Activated naive CD4-positive, alpha-beta T cell treated with anti-CD3 and anti-CD28 coated beads, Interleukin-2, amount 50 U/mL, for 24 hours (primary cell): ENCODE measurements at regions not wholly inside any gene's neighbourhood (a gene's known extent, or its start where the extent isn't known, plus 50 kb on each side); places are given as distances from the start of the nearest gene placed in this dataset.

Experiments
- H3K27ac Mint-ChIP-seq: one replicate; pipeline ENCODE4 v1.8.0; 2021; ENCODE audit warnings: mild to moderate bottlenecking, mixed read lengths
- H3K27me3 Mint-ChIP-seq: one replicate; pipeline ENCODE4 v1.8.0; 2021; ENCODE audit warnings: mixed read lengths
- H3K36me3 Mint-ChIP-seq: one replicate; pipeline ENCODE4 v1.8.0; 2021; ENCODE audit warnings: mixed read lengths
- H3K4me1 Mint-ChIP-seq: one replicate; pipeline ENCODE4 v1.8.0; 2021; ENCODE audit warnings: mixed read lengths
- H3K4me3 Mint-ChIP-seq: one replicate; pipeline ENCODE4 v1.8.0; 2021; ENCODE audit warnings: mild to moderate bottlenecking, mixed read lengths
- H3K9me3 Mint-ChIP-seq: one replicate; pipeline ENCODE4 v1.8.0; 2021; ENCODE audit warnings: mixed read lengths

- Mint-ChIP-seq H3K4me3 (no peak overlapping the region), H3K9me3 (no peaks in the 10 kb centered on the region), H3K36me3 (no peaks in the 10 kb centered on the region), H3K4me1 (peaks cover 11% of the 10 kb centered on the region), H3K27me3 (no peaks in the 10 kb centered on the region), H3K27ac (no peak overlapping the region)
Observed at GRCh38 chr12:92987362-92987761, 58.3 kb upstream of the EEA1 start.

DNA sequence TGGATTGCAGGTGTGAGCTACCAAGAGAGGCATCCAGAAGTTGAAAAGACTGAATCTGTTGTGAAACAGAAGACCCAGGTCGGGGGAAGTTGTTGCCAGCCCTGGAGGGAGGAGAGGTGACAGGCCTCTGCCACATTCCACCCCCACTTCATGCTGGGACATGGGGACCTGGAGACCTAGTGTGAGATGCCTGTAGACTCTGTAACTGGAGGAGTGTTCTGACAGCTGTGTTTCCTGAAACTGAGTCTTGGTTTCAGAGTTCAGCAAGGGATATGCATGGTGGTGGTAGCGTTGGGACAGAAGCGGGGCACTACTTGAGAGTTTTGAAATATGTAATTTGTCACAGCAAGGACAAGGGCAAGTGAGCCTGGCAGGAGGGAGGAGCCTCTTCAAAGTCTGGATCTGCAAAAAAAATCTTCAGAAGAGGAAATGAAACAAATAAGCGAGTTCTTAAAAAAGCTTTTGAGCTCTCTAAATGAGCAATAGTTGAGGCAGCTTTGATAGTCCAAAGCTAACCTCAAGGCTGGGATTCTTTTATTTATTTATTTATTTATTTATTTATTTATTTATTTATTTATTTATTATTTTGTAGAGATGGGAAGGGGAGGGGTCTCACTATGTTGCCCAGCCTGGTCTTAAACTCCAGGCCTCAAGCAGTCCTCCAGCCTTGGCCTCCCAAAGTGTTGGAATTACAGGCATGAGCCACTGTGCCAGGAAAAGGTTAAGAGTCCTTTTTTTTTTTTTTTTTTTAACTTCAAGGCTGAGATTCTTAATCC, 58.9 kb upstream of the EEA1 start:
- Mint-ChIP-seq H3K27ac (no peak overlapping the region), H3K9me3 (no peaks in the 10 kb centered on the region), H3K4me3 (peak overlapping the region; percentile 5), H3K27me3 (no peaks in the 10 kb centered on the region), H3K36me3 (no peaks in the 10 kb centered on the region), H3K4me1 (peaks cover 11% of the 10 kb centered on the region)

GRCh38 chr12:92988622-92989130, 59.6 kb upstream of the EEA1 start:
- Mint-ChIP-seq H3K4me1 (peaks cover 11% of the 10 kb centered on the region), H3K9me3 (no peaks in the 10 kb centered on the region), H3K4me3 (no peak overlapping the region), H3K36me3 (no peaks in the 10 kb centered on the region), H3K27me3 (no peaks in the 10 kb centered on the region), H3K27ac (no peak overlapping the region)

DNA sequence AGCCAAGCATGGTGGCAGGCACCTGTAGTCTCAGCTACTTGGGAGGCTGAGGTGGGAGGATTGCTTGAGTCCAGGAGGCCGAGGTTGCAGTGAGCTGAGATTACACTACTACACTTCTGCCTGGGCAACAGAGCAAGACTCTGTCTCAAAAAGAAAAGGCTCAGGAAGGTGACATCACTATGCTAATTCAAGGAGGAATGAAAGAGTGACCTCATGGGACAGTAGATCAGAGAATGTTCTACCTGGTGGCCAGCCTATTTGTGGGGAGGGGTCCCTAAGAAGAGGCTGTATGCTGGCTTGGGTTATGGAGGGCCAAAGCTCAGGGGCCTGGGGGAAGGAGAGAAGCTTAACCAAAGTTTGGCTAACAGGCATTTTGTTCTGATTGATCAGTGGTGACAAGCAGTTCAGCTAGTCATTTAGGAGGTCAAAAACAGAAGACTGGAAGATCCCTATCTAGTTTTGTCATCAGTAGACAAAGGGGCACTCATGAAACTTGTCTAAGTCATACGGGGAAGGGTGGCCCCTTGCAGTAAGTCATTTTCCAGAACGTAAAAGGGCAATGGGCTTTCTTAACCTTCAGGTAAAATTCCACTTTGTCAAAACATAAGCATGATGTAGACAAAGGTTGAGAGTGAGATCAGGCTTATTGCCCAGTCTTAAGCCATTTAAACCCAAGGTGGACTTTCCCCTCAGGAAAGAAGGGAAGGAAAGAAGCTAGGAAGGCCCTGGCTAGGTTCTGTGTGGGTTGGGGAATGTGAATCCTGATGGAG, 60.8 kb upstream of the EEA1 start:
- H3K4me3 Mint-ChIP-seq, result no peak overlapping the region
- H3K36me3 Mint-ChIP-seq, result no peaks in the 10 kb centered on the region
- H3K4me1 Mint-ChIP-seq, result peaks cover 11% of the 10 kb centered on the region
- peak overlapping the region; percentile 84 for H3K27ac Mint-ChIP-seq
- no peaks in the 10 kb centered on the region for H3K9me3 Mint-ChIP-seq
- H3K27me3 Mint-ChIP-seq, result no peaks in the 10 kb centered on the region

GRCh38 chr12:92991134-92991533, 62.0 kb upstream of the EEA1 start:
- H3K9me3 Mint-ChIP-seq, result no peaks in the 10 kb centered on the region
- no peak overlapping the region for H3K27ac Mint-ChIP-seq
- H3K36me3 Mint-ChIP-seq, result no peaks in the 10 kb centered on the region
- H3K4me1 Mint-ChIP-seq, result peaks cover 11% of the 10 kb centered on the region
- no peaks in the 10 kb centered on the region for H3K27me3 Mint-ChIP-seq
- H3K4me3 Mint-ChIP-seq, result no peak overlapping the region

DNA sequence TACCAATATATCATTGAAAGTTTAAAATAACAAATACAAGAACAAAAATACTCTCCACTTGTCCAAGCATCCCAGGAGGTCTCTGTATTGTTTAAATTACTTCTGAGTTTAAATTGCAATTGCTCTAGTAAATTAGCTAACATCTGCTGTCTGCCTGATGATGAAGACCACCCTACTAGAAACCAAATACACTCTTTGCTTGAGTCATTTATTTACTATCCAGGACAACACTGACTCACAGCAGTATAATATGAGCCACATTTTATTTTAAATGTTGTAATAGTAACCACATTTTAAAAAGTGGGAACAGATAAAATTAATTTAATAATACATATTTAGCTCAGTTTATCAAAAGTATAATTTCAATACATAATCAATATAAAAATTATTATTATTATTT, 62.9 kb upstream of the EEA1 start:
- H3K27ac Mint-ChIP-seq, result no peak overlapping the region
- no peak overlapping the region for H3K4me3 Mint-ChIP-seq
- H3K36me3 Mint-ChIP-seq, result no peaks in the 10 kb centered on the region
- H3K9me3 Mint-ChIP-seq, result no peaks in the 10 kb centered on the region
- peaks cover 11% of the 10 kb centered on the region for H3K4me1 Mint-ChIP-seq
- no peaks in the 10 kb centered on the region for H3K27me3 Mint-ChIP-seq

DNA sequence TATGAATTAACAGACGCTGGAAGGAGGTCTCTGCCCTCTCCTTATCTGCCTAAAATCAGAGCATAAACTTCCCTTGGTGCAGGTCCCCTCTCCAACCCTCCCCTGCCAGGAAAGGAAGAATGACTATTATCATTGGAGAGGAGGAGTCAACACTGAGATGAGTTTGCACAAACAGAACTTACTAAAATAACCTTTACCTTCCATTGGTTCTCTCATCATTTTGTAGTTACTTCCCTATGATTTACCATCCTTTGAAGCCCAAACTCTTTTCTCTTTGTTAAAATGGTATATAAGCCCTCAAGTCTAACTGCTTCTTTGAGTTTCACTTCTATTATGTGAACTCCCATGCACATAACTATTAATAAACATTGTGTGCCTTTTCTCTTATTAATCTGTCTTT, 64.2 kb upstream of the EEA1 start:
- Mint-ChIP-seq H3K36me3 (no peaks in the 10 kb centered on the region), H3K27me3 (no peaks in the 10 kb centered on the region), H3K27ac (no peak overlapping the region), H3K4me3 (no peak overlapping the region), H3K9me3 (no peaks in the 10 kb centered on the region), H3K4me1 (no peaks in the 10 kb centered on the region)

GRCh38 chr12:92995258-92995903, 66.3 kb upstream of the EEA1 start:
- no peak overlapping the region for H3K27ac Mint-ChIP-seq
- H3K4me3 Mint-ChIP-seq, result no peak overlapping the region
- H3K27me3 Mint-ChIP-seq, result no peaks in the 10 kb centered on the region
- H3K4me1 Mint-ChIP-seq, result no peaks in the 10 kb centered on the region
- H3K36me3 Mint-ChIP-seq, result no peaks in the 10 kb centered on the region
- H3K9me3 Mint-ChIP-seq, result no peaks in the 10 kb centered on the region

DNA sequence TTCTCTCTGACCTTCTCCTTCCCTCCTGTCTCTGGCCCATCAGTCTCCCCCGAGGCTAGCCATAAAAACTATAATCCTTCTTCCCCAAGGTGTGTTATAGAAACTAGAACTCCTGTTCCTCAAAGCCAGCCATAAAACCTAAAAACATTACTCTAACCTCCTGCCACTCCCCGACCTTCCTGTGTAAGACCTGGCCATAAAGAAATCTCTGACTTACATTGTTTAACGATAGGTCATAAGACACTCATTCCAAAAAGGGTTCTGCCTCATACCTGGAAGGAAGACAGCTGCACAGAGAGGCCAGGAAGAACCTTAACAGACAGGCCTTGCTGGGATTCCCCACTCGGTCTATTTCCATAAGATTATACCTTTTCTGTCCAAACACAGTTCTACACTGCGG, 70.9 kb upstream of the EEA1 start:
- Mint-ChIP-seq H3K4me3 (no peak overlapping the region), H3K36me3 (no peaks in the 10 kb centered on the region), H3K9me3 (no peaks in the 10 kb centered on the region), H3K27me3 (no peaks in the 10 kb centered on the region), H3K4me1 (no peaks in the 10 kb centered on the region), H3K27ac (no peak overlapping the region)

DNA sequence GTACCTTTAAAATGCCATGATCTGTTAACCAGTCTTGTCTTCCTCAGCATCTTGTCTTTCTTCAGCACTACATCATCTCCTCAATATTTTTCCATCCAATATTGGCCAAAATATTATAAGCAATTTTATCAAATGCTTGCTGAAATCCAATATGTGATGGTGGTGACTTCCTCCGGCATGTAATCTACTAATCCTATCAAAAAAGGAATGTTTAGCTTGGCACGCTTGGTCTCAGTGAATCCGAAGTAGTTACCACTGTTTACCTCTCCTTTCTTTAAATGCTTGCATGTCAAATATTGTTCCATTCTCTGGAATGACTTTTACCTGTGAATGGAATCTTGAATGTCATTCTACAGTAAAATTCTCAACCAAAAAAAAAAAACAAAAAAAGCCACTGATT, 72.3 kb upstream of the EEA1 start:
- no peak overlapping the region for H3K4me3 Mint-ChIP-seq
- H3K36me3 Mint-ChIP-seq, result no peaks in the 10 kb centered on the region
- no peaks in the 10 kb centered on the region for H3K9me3 Mint-ChIP-seq
- no peaks in the 10 kb centered on the region for H3K27me3 Mint-ChIP-seq
- H3K27ac Mint-ChIP-seq, result no peak overlapping the region
- no peaks in the 10 kb centered on the region for H3K4me1 Mint-ChIP-seq

GRCh38 chr12:93002293-93003054, 73.4 kb upstream of the EEA1 start:
- Mint-ChIP-seq H3K27me3 (no peaks in the 10 kb centered on the region), H3K27ac (no peak overlapping the region), H3K9me3 (no peaks in the 10 kb centered on the region), H3K4me1 (no peaks in the 10 kb centered on the region), H3K4me3 (no peak overlapping the region), H3K36me3 (no peaks in the 10 kb centered on the region)

DNA sequence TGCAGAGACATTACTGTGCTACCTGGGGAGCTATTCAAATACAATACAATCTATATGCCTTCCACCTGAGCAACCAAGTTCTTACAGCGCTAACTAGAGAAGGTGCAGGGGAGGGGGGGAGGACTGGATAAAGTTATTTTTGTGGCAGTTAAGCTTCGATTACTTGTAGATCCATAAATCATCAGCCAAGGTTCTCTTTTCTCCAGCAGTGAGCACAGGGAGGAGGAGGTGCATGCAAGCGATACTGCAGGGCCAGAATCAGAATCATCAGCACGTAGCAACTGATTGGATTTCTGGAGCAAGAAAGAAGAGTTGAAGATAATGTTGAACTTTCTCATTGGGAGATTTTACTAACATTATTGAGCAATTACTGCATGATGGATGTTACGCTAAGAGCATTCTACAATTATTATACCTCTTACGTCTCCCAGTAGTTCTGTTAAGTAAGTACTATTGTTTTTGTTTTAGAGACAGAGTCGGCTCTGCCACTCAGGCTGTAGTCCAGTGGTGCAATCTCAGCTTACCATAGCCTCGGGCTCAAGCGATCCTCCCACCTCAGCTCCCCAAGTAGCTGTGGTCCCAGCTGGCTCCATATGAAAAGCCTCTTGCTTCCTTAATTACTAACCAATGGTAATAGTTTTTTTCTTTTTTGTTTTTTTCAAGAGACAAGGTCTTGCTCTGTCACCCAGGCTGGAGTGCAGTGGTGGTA, 74.6 kb upstream of the EEA1 start:
- Mint-ChIP-seq H3K27ac (no peak overlapping the region), H3K27me3 (no peaks in the 10 kb centered on the region), H3K9me3 (no peaks in the 10 kb centered on the region), H3K4me1 (no peaks in the 10 kb centered on the region), H3K4me3 (no peak overlapping the region), H3K36me3 (no peaks in the 10 kb centered on the region)

DNA sequence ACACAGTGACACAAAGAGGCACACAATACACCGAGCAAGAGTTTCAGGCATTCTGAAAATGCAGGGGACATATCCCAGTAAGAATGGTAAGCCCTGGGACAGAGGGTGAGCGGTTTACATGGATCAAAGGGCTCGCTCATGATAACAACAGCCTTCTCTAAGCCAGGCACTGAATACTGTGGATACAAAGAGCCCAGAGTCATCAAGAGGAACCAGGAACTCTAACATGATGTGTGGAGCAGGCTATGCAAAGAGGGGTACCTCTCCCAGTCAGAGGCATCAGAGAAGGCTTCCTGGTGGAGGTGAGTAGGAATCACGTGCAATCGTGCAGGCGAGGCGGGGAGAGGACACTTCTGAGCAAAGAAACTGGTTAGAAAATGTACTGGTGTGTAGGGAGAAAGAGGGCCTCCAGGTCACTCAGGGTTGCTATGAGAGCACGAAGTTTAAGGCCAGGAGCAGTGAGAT, 76.9 kb upstream of the EEA1 start:
- Mint-ChIP-seq H3K27me3 (no peaks in the 10 kb centered on the region), H3K4me1 (no peaks in the 10 kb centered on the region), H3K9me3 (no peaks in the 10 kb centered on the region), H3K4me3 (no peak overlapping the region), H3K27ac (no peak overlapping the region), H3K36me3 (no peaks in the 10 kb centered on the region)

DNA sequence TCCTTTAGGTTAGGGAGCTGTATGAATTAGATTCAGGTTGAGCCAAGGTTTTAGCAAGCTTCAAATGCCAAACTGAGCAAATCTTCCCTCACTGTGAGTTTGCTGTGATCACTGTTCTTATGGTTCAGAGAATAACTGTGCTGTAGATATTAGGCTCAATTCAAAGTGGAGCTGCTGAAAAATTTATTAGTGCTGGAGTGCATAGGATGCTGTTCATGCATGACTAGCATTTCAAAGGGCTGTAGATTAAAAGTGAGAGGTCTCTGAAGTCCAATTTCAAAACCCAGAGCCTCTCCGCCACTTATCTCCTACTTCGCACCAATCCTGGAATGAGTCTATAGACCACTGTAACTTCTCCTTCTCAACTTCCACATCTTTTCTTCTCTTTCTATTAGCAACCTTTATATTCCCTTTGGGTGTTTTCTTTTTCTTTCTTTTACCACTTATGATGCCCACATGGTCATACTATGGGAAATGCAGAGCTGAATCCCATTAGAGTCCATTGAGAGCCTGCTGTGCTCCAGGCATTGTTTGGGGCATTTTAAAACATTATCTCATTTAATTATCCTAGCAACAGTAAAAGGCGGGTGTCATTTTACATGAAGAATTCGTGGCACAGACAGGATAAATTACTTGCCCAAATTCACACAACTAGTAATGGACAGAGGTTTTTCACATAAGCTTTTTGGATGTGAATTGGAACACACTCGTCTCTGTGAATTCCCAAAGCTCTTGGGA, 77.5 kb upstream of the EEA1 start:
- Mint-ChIP-seq H3K9me3 (no peaks in the 10 kb centered on the region), H3K27me3 (no peaks in the 10 kb centered on the region), H3K4me3 (no peak overlapping the region), H3K36me3 (no peaks in the 10 kb centered on the region), H3K4me1 (no peaks in the 10 kb centered on the region), H3K27ac (no peak overlapping the region)
